ENCODE measurements at regions not wholly inside any gene's neighbourhood (a gene's known extent, or its start where the extent isn't known, plus 50 kb on each side); places are given as distances from the start of the nearest gene placed in this dataset.

DNA sequence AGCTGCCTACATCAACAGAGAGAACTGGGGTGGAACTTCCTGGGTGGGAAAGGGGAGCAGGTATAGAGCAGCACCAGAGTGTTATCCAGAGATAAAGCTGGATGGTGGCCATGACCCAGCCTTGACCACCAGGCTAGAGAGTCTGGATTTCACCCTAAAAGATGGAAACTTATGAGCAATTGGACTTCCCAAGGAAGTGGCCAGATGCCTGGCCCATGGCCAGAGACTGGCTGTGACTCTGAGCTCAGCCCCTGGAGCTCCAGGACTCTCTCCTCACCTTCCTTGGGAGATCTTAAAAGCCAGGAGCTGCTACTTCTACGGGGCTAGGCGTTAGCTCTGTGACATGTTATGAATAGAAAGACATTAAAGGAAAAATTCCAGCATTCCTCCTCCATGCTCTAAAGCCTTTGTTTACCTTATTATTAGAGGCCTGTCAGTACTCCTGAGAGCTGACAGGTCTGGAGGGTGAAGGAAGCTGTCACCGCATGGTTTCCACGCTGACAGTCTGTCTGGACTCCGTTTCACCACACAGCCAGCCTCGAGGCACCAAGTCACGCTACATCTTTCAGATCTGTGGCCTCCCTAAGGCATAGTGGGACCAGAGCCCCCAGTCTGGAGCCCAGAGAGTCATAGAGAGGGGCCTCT is 260.0 kb upstream of the SIX2 start:
- Histone ChIP-seq H3K27me3 (ENCODE audit: insufficient read depth, low read length) (no peaks in the 10 kb centered on the region), H3K36me3 (ENCODE audit: insufficient read depth, low read depth, low read length) (no peaks in the 10 kb centered on the region), H3K9ac (ENCODE audit: low read depth, low read length) (no peak overlapping the region), H3K27ac (ENCODE audit: low read length) (no peak overlapping the region), H3K9me3 (ENCODE audit: insufficient read depth, low read depth, low read length) (no peaks in the 10 kb centered on the region), H3K4me3 (ENCODE audit: low read length) (no peak overlapping the region), H3K4me1 (ENCODE audit: insufficient read depth, low read length) (peaks cover 10% of the 10 kb centered on the region; the same call in 1 of the 2 replicates)

DNA sequence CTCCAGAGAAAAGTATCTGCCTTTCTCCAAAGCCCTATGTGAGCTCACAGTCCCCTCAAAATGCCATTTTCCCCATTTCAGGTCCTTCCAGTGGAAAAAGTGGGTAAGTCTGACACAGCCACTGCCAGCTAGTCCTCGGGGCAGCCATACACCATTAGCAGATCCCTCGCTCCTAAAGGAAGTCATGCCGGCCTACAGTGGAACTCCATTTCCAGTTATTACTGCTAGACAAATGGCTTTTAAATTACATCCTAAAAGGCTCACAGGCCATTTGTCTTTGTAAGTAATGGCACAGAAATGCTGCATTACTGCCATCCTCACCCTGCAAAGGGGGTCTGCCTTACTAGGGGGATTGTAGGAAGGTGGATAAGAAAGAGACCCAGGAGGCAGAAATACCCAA is 259.4 kb upstream of the SIX2 start:
- no peaks in the 10 kb centered on the region for H3K27me3 ChIP-seq (ENCODE audit: insufficient read depth, low read length)

DNA sequence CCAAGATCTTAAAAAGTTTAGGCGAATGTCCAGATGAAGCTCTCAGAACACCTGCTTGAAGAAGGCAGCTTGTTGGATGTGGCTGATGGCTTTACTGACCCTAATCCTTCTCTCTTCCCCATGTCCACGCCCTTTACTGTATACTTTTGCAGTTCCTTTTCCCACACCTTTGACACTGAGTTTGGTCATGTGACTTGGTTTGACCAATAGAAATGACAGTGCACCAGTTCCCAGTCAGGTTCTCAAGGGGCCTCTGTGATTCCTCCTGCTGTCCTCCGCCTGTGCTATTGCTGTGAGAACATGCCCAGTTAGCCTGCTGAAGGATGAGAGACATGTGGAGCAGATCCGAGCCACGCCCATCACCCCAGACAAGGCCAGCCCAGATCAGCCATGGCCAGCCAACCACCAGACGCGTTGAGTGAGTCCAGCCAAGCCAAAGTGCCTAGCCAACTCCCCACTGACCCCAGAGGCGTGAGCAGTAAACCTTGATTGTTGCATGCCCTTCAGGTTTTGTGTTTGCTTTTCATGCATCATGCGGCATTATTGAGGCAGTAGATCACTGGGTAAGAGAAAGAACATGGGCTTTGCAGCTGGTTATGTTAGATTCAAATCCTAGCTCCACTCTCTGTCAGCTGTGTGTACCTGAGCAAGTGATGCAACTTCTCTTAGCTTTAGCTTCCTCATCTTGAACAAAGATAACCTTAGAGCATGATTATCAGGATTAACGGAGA is 258.0 kb upstream of the SIX2 start:
- H3K9ac ChIP-seq (ENCODE audit: low read depth, low read length), result no peak overlapping the region
- H3K27me3 ChIP-seq (ENCODE audit: insufficient read depth, low read length), result no peaks in the 10 kb centered on the region

More for the DNA sequence above, 259.4 kb upstream of the SIX2 start:
- Histone ChIP-seq H3K4me3 (ENCODE audit: low read length) (no peak overlapping the region), H3K4me1 (ENCODE audit: insufficient read depth, low read length) (0 out of 2 replicates have a peak, but pooled peaks cover 3% of the 10 kb centered on the region), H3K27ac (ENCODE audit: low read length) (no peak overlapping the region), H3K9ac (ENCODE audit: low read depth, low read length) (no peak overlapping the region), H3K9me3 (ENCODE audit: insufficient read depth, low read depth, low read length) (no peaks in the 10 kb centered on the region), H3K36me3 (ENCODE audit: insufficient read depth, low read depth, low read length) (no peaks in the 10 kb centered on the region)

DNA sequence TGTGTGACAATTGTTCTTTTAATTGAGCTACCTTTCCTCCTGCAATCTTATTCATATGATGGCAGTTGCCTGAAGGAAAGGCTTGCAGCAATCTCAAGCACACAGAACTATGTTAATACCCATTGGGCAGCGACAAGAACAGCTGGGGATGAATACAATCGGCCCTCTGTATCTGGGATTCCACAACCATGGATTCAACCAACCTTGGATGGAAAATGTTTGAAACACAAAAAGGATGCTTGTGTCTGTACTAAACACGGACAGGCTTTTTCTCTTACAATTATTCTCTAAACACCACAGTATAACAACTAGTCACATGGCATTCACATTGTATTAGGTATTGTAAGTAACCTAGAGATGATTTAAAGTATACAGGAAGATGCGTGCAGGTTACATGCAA is 256.1 kb upstream of the SIX2 start:
- no peak overlapping the region for H3K27ac ChIP-seq (ENCODE audit: low read length)
- H3K9me3 ChIP-seq (ENCODE audit: insufficient read depth, low read depth, low read length), result peaks cover 5% of the 10 kb centered on the region; the same call in 1 of the 2 replicates
- H3K4me1 ChIP-seq (ENCODE audit: insufficient read depth, low read length), result peaks cover 2% of the 10 kb centered on the region
- H3K36me3 ChIP-seq (ENCODE audit: insufficient read depth, low read depth, low read length), result no peaks in the 10 kb centered on the region
- no peaks in the 10 kb centered on the region for H3K27me3 ChIP-seq (ENCODE audit: insufficient read depth, low read length)
- no peak overlapping the region for H3K4me3 ChIP-seq (ENCODE audit: low read length)
- no peak overlapping the region for H3K9ac ChIP-seq (ENCODE audit: low read depth, low read length)

More for the DNA sequence above, 258.0 kb upstream of the SIX2 start:
- H3K4me1 ChIP-seq (ENCODE audit: insufficient read depth, low read length), result no peaks in the 10 kb centered on the region
- no peaks in the 10 kb centered on the region for H3K36me3 ChIP-seq (ENCODE audit: insufficient read depth, low read depth, low read length)
- H3K4me3 ChIP-seq (ENCODE audit: low read length), result no peak overlapping the region
- no peaks in the 10 kb centered on the region for H3K9me3 ChIP-seq (ENCODE audit: insufficient read depth, low read depth, low read length)
- no peak overlapping the region for H3K27ac ChIP-seq (ENCODE audit: low read length)

DNA sequence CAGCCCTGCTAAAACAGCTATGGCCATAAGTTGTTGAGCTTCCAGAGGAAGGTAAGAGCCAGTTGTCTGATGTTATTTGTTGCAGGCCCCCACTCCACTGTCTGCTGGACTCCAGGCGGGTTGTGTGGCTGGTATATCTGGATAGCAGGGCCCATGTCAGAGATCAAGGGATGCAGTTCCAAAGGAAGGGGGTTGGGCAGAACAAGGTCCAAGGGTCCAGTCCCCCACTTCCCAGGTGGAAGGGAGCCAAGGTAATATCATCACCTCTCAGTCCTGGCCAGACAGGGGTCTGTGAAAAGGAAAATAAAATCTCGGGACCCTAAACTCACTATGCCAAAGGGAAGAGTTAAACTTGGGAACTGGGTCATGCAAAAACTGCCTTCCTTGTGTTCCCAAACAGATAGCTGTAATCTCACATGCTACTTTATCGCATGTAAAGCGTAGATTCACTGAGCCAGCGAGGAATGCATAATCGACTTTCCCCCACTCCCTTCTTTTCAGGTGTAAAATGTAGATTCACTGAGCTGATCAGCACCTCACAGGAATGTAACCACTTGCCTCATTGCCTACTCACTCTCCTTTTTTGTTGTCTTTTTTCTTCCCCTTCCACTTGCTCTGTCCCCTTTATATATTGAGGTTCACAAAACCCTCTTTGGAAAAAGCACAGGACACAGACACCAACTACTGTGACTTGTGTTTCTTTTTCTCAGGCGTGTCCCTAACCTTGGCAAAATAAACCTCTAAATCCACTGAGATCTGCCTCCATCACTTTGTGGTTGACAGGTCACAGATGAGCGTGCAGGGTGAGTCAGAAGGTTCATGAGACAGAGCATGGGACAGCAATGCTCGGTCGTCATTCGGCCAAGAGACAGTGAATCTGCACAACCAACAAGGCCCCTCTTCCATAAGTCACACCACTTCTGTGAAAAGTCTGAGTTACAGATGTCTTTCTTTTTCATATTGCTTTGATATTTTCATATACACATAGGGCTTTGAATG is 255.3 kb upstream of the SIX2 start:
- peaks cover 9% of the 10 kb centered on the region for H3K4me1 ChIP-seq (ENCODE audit: insufficient read depth, low read length)
- H3K36me3 ChIP-seq (ENCODE audit: insufficient read depth, low read depth, low read length), result no peaks in the 10 kb centered on the region
- no peak overlapping the region for H3K9ac ChIP-seq (ENCODE audit: low read depth, low read length)
- H3K27me3 ChIP-seq (ENCODE audit: insufficient read depth, low read length), result no peaks in the 10 kb centered on the region
- H3K9me3 ChIP-seq (ENCODE audit: insufficient read depth, low read depth, low read length), result peaks cover 5% of the 10 kb centered on the region; the same call in 1 of the 2 replicates
- H3K4me3 ChIP-seq (ENCODE audit: low read length), result no peak overlapping the region
- no peak overlapping the region for H3K27ac ChIP-seq (ENCODE audit: low read length)

DNA sequence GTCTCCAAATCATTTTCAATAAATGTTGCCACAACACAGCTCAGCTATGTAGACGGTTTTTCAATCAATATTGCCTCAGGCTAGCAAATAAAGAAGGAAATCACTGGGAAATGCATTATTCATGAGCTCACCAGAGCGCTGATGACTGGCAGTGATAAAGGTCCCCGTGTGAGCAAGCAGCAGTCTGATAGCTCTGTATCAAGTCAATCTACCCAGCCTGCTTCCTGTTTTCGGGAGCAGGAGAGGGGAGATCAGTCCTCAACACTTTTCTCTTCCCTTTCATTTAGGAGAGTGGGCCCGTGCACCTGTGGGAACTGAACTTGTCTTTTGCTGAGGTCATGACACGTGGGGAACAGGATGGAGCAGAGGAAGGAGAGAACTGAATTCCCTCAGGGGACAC is 253.9 kb upstream of the SIX2 start:
- Histone ChIP-seq H3K9me3 (ENCODE audit: insufficient read depth, low read depth, low read length) (peaks cover 5% of the 10 kb centered on the region; the same call in 1 of the 2 replicates), H3K27me3 (ENCODE audit: insufficient read depth, low read length) (no peaks in the 10 kb centered on the region; the same call in 1 of the 2 replicates), H3K27ac (ENCODE audit: low read length) (no peak overlapping the region), H3K4me3 (ENCODE audit: low read length) (no peak overlapping the region), H3K4me1 (ENCODE audit: insufficient read depth, low read length) (peaks cover 23% of the 10 kb centered on the region), H3K9ac (ENCODE audit: low read depth, low read length) (no peak overlapping the region), H3K36me3 (ENCODE audit: insufficient read depth, low read depth, low read length) (no peaks in the 10 kb centered on the region)

DNA sequence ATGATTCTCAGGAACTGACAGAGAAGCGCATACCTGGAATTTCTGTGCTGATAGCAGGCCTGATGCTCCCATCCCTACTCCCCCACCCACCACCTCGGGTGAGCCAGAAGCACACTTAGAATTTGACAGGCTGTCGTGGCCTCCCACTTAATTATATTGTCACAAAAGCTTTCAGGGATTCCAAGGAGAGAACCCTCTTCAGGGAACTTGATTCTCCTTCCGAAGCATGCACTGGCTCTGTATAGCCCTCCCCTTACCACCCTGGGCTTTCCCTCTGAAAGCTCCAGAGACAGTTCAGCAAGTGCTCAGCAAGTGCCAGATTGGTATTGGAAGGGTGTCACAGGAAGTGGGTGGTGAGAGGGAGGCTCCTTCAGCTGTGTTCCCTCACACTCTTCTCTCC is 252.5 kb upstream of the SIX2 start:
- H3K4me1 ChIP-seq (ENCODE audit: insufficient read depth, low read length), result peaks cover 37% of the 10 kb centered on the region
- H3K9me3 ChIP-seq (ENCODE audit: insufficient read depth, low read depth, low read length), result peaks cover 5% of the 10 kb centered on the region; the same call in 1 of the 2 replicates
- H3K27ac ChIP-seq (ENCODE audit: low read length), result no peak overlapping the region
- H3K27me3 ChIP-seq (ENCODE audit: insufficient read depth, low read length), result no peaks in the 10 kb centered on the region; the same call in 1 of the 2 replicates
- H3K4me3 ChIP-seq (ENCODE audit: low read length), result no peak overlapping the region
- H3K36me3 ChIP-seq (ENCODE audit: insufficient read depth, low read depth, low read length), result no peaks in the 10 kb centered on the region
- H3K9ac ChIP-seq (ENCODE audit: low read depth, low read length), result no peak overlapping the region

DNA sequence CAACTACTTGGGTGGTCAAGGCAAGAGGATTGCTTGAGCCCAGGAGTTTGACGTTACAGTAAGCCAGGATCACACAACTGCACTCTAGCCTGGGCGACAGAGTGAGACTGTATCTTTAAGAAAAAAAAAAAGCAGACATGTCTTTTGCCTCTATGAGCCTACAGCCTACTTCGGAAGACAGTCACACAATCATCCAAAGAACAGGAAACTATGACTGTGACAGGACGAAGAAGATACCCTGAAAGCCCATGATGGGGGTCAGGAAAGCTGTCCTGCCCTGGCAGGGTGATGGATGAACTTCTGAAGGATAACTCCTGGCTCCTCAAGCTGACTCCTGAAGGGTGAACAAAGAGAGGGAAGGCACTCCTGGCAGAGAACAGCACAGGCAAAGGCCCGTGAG is 251.7 kb upstream of the SIX2 start:
- H3K27me3 ChIP-seq (ENCODE audit: insufficient read depth, low read length), result no peaks in the 10 kb centered on the region; the same call in 1 of the 2 replicates
- no peak overlapping the region for H3K27ac ChIP-seq (ENCODE audit: low read length)
- no peak overlapping the region for H3K9ac ChIP-seq (ENCODE audit: low read depth, low read length)
- peaks cover 5% of the 10 kb centered on the region; the same call in 1 of the 2 replicates for H3K9me3 ChIP-seq (ENCODE audit: insufficient read depth, low read depth, low read length)
- no peak overlapping the region for H3K4me3 ChIP-seq (ENCODE audit: low read length)
- H3K36me3 ChIP-seq (ENCODE audit: insufficient read depth, low read depth, low read length), result no peaks in the 10 kb centered on the region
- peaks cover 42% of the 10 kb centered on the region for H3K4me1 ChIP-seq (ENCODE audit: insufficient read depth, low read length)

DNA sequence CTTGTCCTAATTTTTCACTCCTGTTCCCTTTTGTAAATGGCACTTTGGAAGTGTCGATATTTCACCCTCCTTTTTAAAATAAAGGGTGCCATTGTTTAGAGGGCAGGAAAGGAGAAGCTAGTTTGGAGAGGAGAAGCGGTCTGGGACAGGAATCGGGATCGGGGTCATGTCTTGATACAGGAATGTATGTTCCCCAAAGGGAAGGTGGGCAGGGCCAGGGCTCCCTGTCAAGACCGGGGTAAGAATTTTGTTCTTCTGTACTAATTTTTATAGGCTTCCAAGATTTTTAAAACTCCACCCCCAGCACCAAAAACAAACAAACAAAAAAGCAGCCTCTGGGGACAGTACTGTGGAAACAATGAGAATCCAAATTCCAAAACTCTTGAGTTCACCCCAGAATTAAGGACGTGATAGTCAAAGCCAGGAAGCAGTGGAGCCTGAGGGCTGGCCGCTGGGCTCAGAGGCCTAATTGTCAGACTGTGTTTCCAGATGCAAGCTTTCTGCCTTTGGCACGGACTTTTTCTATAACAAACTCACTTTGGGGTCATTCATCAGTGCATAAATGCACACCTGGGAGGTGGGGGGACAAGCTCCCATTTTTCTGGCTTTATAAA is 250.4 kb upstream of the SIX2 start:
- peaks cover 42% of the 10 kb centered on the region for H3K4me1 ChIP-seq (ENCODE audit: insufficient read depth, low read length)
- H3K9me3 ChIP-seq (ENCODE audit: insufficient read depth, low read depth, low read length), result peaks cover 5% of the 10 kb centered on the region; the same call in 1 of the 2 replicates
- no peak overlapping the region for H3K4me3 ChIP-seq (ENCODE audit: low read length)
- H3K27ac ChIP-seq (ENCODE audit: low read length), result no peak overlapping the region
- no peaks in the 10 kb centered on the region for H3K36me3 ChIP-seq (ENCODE audit: insufficient read depth, low read depth, low read length)
- no peaks in the 10 kb centered on the region; the same call in 1 of the 2 replicates for H3K27me3 ChIP-seq (ENCODE audit: insufficient read depth, low read length)
- H3K9ac ChIP-seq (ENCODE audit: low read depth, low read length), result no peak overlapping the region; the same call in 1 of the 2 replicates

DNA sequence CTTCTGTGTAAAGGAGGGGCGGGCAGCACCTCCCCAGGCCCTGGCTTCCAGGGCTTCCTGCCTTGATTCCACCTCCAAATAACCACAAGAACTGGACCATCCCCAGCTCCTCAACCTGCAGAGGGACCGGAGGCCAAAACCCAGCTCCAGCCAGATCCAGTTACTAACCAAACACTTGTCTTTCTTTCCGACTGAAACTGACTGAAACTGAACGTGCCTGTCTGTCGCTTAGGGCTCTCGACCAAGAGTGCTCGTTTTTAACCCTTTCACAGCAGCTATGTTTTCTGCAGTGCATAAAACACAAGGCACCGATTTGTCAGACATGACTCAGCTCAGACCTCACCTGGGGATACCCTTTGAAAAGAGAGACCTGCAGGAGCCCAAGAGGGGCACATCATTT is 249.9 kb upstream of the SIX2 start:
- Histone ChIP-seq H3K27me3 (ENCODE audit: insufficient read depth, low read length) (no peaks in the 10 kb centered on the region; the same call in 1 of the 2 replicates), H3K27ac (ENCODE audit: low read length) (no peak overlapping the region), H3K4me3 (ENCODE audit: low read length) (no peak overlapping the region), H3K9me3 (ENCODE audit: insufficient read depth, low read depth, low read length) (peaks cover 5% of the 10 kb centered on the region; the same call in 1 of the 2 replicates), H3K36me3 (ENCODE audit: insufficient read depth, low read depth, low read length) (no peaks in the 10 kb centered on the region), H3K4me1 (ENCODE audit: insufficient read depth, low read length) (peaks cover 42% of the 10 kb centered on the region), H3K9ac (ENCODE audit: low read depth, low read length) (no peak overlapping the region; the same call in 1 of the 2 replicates)

DNA sequence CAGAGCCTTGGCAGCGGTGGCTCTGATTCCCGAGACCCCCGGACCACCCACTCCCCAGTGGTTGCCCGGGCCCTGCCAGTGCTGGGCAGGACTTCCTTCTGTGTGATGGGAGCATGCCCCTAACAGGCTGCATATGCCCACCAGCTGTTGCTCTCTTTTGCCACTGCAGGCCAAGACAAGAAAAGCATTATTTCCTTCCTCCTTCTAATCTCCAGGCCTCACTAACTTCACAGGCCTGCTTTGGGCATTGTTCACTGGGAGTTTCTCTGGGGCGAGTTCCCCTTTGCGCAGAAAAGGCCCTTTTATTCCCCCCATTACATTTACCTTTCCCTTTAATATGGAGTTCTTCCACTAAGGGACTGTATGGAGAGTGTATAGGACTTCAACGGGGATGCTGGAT is 249.1 kb upstream of the SIX2 start:
- Histone ChIP-seq H3K9me3 (ENCODE audit: insufficient read depth, low read depth, low read length) (peaks cover 5% of the 10 kb centered on the region; the same call in 1 of the 2 replicates), H3K4me1 (ENCODE audit: insufficient read depth, low read length) (peaks cover 42% of the 10 kb centered on the region), H3K27ac (ENCODE audit: low read length) (no peak overlapping the region), H3K36me3 (ENCODE audit: insufficient read depth, low read depth, low read length) (no peaks in the 10 kb centered on the region), H3K9ac (ENCODE audit: low read depth, low read length) (peak overlapping the region; percentile 6; the same call in 1 of the 2 replicates), H3K4me3 (ENCODE audit: low read length) (no peak overlapping the region), H3K27me3 (ENCODE audit: insufficient read depth, low read length) (no peaks in the 10 kb centered on the region; the same call in 1 of the 2 replicates)

Data from iPS-20b (cell line).